GM06990 (cell line): ENCODE measurements at regions not wholly inside any gene's neighbourhood (a gene's known extent, or its start where the extent isn't known, plus 50 kb on each side); places are given as distances from the start of the nearest gene placed in this dataset.
"Not testable (repeated sequence)": the region's sequence is repeated elsewhere in the genome, so short reads cannot be mapped to it uniquely, and the experiment has no call there.

Experiments used
- DNase-seq: peaks from one replicate; pipeline ENCODE4 v3.0.0-alpha.2; 2011; ENCODE audit not compliant: insufficient read length; ENCODE audit errors: extremely low read depth
- H3K27me3 ChIP-seq: replicated peaks from 2 replicates; pipeline ENCODE4 v1.6.0; 2011; ENCODE audit warnings: low read length; ENCODE audit not compliant: control insufficient read depth, insufficient read depth
- H3K36me3 ChIP-seq: 2 replicates; pipeline ENCODE4 v1.5.1; 2011; ENCODE audit warnings: low read length; ENCODE audit not compliant: control insufficient read depth, insufficient read depth
- H3K4me3 ChIP-seq: replicated peaks from 2 replicates; pipeline ENCODE4 v1.5.1; 2011; ENCODE audit warnings: low read depth, mild to moderate bottlenecking, control low read depth, low read length
- CTCF ChIP-seq: IDR thresholded peaks from 2 replicates; pipeline ENCODE4 v1.5.1; 2011; ENCODE audit warnings: low read length, control low read depth, mild to moderate bottlenecking, inconsistent platforms; ENCODE audit not compliant: insufficient read depth, poor library complexity, severe bottlenecking

GRCh38 chr12:102301547-102301946 is 103.9 kb upstream of the PMCH start:
- Histone ChIP-seq H3K4me3 (no peak overlapping the region), H3K27me3 (no peaks in the 10 kb centered on the region)
- no peak for TF ChIP-seq CTCF

GRCh38 chr12:102300824-102301461 is 103.3 kb upstream of the PMCH start:
- no peak overlapping the region for H3K4me3 ChIP-seq
- no peaks in the 10 kb centered on the region for H3K27me3 ChIP-seq
- peak; percentile 55 for TF ChIP-seq CTCF
- peak; percentile 18 for DNase-seq
- no peaks in the 10 kb centered on the region for H3K36me3 ChIP-seq

More at GRCh38 chr12:102301547-102301946, 103.9 kb upstream of the PMCH start:
- no peaks in the 10 kb centered on the region for H3K36me3 ChIP-seq
- no peak for DNase-seq

DNA sequence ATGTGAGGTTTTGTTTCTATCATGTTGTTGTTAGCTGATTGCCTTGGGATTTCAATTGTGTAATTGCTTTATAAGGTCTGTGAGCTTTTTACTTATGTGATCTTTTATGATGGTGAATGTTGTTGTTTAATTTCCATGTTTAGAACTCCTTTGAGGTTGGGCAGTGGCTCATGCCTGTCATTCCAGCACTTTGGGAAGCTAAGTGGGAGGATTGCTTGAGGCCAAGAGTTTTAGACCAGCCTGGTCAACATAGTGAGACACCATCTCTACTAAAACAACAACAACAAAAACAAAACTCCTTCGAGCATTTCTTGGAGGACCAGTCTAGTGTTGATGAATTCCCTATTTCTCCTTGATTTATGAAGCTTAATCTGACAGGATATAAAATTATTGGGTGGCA is 102.1 kb upstream of the PMCH start:
- DNase-seq = no peak
- Histone ChIP-seq H3K27me3 (no peaks in the 10 kb centered on the region), H3K36me3 (no peaks in the 10 kb centered on the region), H3K4me3 (no peak overlapping the region)
- no peak for TF ChIP-seq CTCF

DNA sequence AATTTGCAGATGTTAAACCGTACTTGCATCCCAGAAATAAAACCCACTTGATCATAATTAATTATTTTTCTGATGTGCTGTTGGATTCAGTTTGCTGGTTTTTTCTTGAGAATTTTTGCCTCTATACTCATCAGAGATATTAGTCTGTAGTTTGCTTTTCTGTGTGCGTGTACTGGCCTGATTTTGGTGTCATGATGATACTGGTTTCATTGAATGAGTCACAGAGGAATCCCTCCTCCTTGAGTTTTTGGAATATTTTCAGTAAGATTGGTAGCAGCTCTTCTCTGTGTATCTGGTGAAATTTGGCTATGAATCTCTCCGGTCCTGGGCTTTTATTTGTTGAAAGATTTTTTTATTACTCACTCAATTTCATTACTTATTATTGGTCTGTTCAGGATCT is 100.4 kb upstream of the PMCH start:
- no peak for DNase-seq
- no peaks in the 10 kb centered on the region for H3K36me3 ChIP-seq
- no peak for TF ChIP-seq CTCF
- no peak overlapping the region for H3K4me3 ChIP-seq
- no peaks in the 10 kb centered on the region for H3K27me3 ChIP-seq

DNA sequence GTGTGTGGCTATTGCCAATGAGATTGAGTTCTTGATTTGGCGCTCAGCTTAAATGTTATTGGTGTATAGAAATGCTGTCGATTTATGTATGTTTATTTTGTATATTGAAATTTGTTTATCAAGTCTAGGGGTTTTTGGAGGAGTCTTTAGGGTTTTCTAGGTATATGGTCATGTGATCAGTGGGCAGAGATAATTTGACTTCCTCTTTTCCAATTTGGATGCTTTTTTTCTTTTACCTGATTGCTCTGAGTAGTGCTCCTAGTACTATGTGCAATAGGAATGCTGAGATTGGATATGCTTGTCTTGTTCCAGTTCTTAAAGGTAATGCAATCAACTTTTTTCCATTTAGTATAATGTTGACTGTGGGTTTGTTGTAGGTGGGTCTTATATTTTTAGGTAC is 99.8 kb upstream of the PMCH start:
- no peaks in the 10 kb centered on the region for H3K27me3 ChIP-seq
- no peak for DNase-seq
- no peak overlapping the region for H3K4me3 ChIP-seq
- no peaks in the 10 kb centered on the region for H3K36me3 ChIP-seq
- TF ChIP-seq CTCF = no peak

- Histone ChIP-seq H3K27me3 (no peaks in the 10 kb centered on the region), H3K36me3 (no peaks in the 10 kb centered on the region), H3K4me3 (no peak overlapping the region)
- no peak for TF ChIP-seq CTCF
- no peak for DNase-seq
These were observed 96.9 kb upstream of the PMCH start for GRCh38 chr12:102294568-102294967.

- H3K27me3 ChIP-seq, H3K4me3 ChIP-seq, DNase-seq, H3K36me3 ChIP-seq: not testable (repeated sequence)
These were observed 94.1 kb upstream of the PMCH start for GRCh38 chr12:102291498-102292440.

DNA sequence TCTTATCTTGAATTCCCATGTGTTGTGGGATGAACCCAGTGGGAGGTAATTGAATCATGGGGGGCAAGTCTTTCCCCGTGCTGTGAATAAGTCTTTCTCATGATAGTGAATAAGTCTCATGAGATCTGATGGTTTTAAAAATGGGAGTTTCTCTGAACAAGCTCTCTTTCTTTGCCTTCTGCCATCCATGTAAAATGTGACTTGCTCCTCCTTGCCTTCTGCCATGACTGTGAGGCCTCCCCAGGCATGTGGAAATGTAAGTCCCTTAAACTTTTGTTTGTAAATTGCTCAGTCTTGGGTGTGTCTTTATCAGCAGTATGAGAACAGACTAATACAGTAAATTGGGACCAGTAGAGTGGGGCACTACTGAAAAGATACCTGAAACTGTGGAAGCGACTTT is 92.1 kb upstream of the PMCH start:
- not testable (repeated sequence) for H3K36me3 ChIP-seq, H3K4me3 ChIP-seq, DNase-seq, H3K27me3 ChIP-seq
